IPS DF 4.7 (cell line): ENCODE measurements at regions not wholly inside any gene's neighbourhood (a gene's known extent, or its start where the extent isn't known, plus 50 kb on each side); places are given as distances from the start of the nearest gene placed in this dataset.
"Not testable (repeated sequence)": the region's sequence is repeated elsewhere in the genome, so short reads cannot be mapped to it uniquely, and the experiment has no call there.

ENCODE experiments used
- DNase-seq: peaks from one replicate; pipeline ENCODE4 v3.0.0-alpha.2; 2013; ENCODE audit warnings: low spot score; ENCODE audit errors: extremely low read depth

- no peak for DNase-seq
Measured at GRCh38 chr20:12201289-12201991, 283.7 kb downstream of the BTBD3 start.

DNA sequence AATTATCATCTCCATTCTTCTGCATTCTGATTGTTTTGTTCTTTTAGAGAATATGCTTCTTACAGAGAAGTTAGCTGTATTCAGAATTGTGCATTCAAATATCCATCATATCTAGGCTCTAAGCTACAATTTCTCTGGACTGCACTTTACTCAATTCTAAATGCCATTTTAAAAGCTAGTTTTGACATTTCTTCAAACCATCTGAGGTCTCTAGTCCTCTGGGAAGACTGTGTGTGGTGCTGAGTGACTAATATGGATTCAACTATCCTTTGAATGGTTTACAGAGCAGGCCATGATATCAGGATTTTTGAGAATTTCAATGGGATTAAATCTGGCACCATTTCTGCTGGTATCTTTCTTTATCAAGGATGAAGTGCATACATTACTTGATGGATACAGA, 285.7 kb downstream of the BTBD3 start:
- DNase-seq = no peak

GRCh38 chr20:12203981-12204380, 286.3 kb downstream of the BTBD3 start:
- DNase-seq = no peak

GRCh38 chr20:12207875-12208274, 290.2 kb downstream of the BTBD3 start:
- peak; percentile 80 for DNase-seq

DNA sequence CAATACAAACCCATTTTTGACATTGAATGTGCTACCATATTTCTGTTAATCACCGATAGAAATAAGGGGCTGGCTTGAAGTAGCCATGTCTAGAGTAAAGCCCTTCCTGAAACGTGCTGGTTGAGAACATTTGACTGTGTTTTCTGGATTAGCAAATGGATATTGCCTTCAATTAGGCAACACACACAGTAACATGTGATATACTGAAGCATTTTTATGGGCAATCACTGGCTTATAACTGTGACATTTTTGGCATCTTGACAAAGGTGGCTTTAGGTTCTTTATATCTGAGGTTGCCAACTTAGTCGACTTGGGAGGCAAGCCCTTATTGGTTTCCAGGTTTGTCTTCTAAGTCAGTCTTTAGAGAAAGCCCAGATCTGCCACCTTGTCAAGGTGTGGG, 292.9 kb downstream of the BTBD3 start:
- DNase-seq = no peak

- DNase-seq = no peak
Measured at GRCh38 chr20:12211361-12211760, 293.7 kb downstream of the BTBD3 start.

GRCh38 chr20:12217382-12217781, 299.7 kb downstream of the BTBD3 start:
- DNase-seq = no peak

GRCh38 chr20:12219798-12220197, 302.1 kb downstream of the BTBD3 start:
- no peak for DNase-seq

DNA sequence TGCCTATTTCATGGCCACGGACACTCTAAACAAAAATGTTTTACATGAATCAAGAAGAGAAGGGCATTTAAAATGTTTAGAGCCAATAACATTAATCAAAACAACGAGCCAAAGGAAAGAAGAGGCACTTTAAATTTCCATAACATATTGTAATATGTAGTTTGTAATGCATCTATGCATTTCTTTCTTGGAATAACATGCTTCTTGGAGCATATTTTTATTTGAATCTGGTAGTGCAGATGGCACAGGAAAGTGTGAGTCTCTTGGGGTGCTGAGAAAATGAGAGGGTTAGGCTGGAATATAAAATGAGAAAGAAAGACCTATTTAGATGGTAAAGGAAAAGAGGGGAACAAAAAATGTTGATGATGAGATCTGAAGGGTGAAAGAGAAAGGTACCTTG, 305.4 kb downstream of the BTBD3 start:
- DNase-seq = no peak

DNA sequence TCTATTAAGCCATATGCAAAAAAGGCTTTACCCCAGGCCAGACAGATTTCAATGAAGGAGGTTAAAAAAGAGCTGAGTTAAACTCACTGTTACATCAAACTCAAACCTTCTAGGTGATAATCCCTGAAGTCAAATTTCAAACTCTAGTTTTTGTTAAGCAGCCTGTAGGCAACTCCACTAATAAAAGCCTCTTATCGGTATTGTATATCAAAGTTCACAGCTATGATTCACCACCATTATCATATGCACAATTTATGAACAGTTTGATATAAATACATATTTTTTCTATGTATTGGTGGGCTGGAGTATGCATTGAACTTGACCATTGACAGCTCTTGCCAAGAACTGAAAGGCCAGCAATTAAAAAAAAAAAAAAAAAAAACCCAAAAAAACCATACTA, 308.2 kb downstream of the BTBD3 start:
- DNase-seq = no peak

- no peak for DNase-seq
Measured at GRCh38 chr20:12229891-12230290, 312.2 kb downstream of the BTBD3 start.

DNA sequence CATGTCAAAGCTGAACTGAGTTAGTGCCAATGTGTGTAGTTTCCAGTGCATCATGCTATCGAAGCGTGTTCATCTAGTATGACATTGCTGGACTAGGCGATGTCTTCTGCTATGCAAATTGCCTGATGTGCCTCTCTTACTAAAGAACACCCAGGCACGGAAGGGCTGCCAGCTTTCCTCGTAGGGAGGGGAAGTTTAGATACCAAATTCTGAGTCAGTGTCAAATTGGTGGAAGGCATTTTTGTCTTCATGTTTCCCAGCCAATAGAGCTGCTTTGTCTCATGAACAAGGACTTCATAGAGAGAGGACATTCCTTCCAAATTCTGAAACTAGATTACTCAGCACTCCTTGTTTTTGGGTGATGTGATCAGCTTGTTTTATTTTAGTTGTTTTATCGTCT, 320.1 kb downstream of the BTBD3 start:
- no peak for DNase-seq

GRCh38 chr20:12241065-12241464, 323.4 kb downstream of the BTBD3 start:
- no peak for DNase-seq

DNA sequence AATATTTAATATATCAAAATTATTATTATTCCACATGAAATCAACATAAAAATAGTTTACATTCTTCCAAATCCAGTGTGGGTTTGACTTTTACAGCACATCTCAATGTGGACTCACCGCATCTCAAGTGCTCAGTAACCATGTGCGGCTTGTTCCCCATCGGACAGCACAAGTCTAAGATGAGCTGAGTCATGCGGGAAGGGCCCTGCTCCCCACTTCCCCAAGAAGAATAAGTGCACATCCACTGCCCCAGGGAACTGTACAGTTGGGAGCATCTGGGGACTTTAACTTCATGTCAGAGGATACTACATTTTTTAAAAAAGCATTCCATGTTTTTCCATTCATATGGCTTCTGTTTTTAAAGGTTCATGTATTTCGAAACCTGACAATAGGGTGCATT, 325.6 kb downstream of the BTBD3 start:
- no peak for DNase-seq

GRCh38 chr20:12248481-12248880, 330.8 kb downstream of the BTBD3 start:
- no peak for DNase-seq

DNA sequence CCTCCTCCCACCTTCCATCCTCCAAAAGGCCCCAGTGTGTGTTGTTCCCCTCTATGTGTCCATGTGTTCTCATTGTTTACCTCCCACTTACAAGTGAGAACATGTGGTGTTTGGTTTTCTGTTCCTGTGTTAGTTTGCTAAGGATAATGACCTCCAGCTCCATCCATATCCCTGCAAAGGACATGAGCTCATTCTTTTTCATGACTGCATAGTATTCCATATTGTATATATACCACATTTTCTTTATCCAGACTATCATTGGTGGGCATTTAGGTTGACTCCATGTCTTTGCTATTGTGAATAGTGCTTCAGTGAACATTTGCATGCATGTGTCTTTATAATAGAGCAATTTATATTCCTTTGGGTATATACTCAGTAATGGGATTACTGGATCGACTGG, 333.0 kb downstream of the BTBD3 start:
- DNase-seq = not testable (repeated sequence)

GRCh38 chr20:12252793-12253192, 335.1 kb downstream of the BTBD3 start:
- DNase-seq = no peak

DNA sequence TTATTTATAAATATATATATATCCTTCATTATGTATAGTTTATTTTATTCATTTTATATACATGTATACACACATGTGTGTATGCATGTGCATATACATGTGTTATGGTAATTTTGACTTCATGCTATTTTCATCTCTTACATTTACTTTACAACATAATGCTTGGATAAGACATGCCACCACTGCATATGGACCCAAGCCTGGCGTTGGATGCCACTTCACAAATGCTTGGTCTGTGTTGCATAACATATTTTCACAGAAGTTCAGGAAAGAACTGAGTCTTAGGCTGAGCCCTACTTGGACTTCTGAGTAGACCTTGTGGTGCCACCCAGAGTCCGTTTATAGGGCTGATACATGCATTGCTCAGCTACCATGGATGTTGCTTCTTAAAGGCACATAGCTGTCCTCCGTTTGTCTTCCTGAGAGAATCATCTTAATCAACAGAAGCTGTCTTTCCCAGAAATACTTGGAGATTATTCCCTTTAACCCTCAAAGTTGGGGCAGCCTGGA, 337.8 kb downstream of the BTBD3 start:
- no peak for DNase-seq

- no peak for DNase-seq
Measured at GRCh38 chr20:12256806-12257205, 339.1 kb downstream of the BTBD3 start.

DNA sequence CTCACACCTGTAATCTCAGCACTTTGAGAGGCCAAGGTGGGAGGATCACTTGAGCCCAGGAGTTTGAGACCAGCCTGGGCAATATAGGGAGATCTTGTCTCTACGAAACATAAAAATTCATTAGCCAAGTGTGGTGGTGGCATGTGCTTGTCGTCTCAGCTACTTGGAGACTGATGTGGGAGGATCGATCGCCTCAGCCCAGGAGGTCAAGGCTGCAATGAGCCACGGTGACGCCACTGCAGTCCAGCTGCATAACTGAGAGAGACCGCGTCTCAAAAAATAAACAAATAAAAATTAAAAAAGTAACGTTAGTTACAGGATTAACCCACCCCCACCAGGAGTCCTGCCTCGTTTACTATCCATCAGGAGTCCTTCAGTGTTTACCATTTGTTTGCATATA, 345.1 kb downstream of the BTBD3 start:
- DNase-seq = no peak

GRCh38 chr20:12264711-12265110, 347.0 kb downstream of the BTBD3 start:
- DNase-seq = no peak

- no peak for DNase-seq
Measured at GRCh38 chr20:12265662-12266061, 348.0 kb downstream of the BTBD3 start.

DNA sequence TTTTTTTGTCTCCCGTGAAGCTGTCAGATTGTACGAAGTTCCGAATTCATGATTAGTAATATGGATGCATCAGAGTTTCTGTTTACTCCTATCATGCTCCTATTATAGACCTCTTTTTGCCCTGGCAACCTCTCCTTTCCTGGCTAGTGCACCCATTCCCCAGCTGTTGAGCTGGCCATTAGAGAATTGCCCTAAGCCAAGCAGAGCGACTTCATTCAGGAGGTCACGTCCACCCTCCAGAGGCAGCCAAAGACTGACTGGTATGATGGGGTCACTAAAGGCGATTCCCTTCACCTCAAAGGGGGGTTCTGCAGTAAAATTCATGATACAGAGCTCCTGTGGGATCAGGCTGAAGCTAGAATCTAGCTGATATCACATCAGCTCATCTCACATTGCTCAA, 351.9 kb downstream of the BTBD3 start:
- DNase-seq = no peak

- no peak for DNase-seq
Measured at GRCh38 chr20:12270863-12271262, 353.2 kb downstream of the BTBD3 start.
